ENCODE measurements at regions not wholly inside any gene's neighbourhood (a gene's known extent, or its start where the extent isn't known, plus 50 kb on each side); places are given as distances from the start of the nearest gene placed in this dataset.

DNA sequence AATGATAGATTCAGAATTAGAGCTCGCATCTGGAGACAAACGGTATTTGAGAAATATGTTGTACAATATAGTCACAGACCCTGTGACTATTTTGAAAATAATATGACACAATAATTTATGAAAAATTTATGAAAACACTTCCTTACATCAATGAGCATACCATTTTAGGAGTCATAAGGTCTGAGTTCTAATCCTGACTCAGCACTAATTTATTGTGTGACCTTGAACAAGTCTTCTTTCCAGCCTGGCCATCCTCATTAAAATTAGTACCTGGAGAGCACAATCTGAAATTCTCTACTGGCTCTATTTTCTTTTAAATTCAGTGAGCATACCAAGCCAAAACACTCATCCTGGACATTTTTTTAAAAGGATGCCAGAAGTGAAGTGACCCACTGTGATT, 622.3 kb downstream of the SMARCA1 start:
- TF ChIP-seq EZH2phosphoT487 (IDR thresholded peaks at IDR 0.05; ENCODE audit: borderline replicate concordance, low read length) = no peak
- TF ChIP-seq, protein P1, sequence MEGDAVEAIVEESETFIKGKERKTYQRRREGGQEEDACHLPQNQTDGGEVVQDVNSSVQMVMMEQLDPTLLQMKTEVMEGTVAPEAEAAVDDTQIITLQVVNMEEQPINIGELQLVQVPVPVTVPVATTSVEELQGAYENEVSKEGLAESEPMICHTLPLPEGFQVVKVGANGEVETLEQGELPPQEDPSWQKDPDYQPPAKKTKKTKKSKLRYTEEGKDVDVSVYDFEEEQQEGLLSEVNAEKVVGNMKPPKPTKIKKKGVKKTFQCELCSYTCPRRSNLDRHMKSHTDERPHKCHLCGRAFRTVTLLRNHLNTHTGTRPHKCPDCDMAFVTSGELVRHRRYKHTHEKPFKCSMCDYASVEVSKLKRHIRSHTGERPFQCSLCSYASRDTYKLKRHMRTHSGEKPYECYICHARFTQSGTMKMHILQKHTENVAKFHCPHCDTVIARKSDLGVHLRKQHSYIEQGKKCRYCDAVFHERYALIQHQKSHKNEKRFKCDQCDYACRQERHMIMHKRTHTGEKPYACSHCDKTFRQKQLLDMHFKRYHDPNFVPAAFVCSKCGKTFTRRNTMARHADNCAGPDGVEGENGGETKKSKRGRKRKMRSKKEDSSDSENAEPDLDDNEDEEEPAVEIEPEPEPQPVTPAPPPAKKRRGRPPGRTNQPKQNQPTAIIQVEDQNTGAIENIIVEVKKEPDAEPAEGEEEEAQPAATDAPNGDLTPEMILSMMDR (conservative IDR thresholded peaks at IDR 0.05; ENCODE audit: low read depth, low read length) = no peak
